Hepatocyte (in vitro differentiated cells): ENCODE measurements at regions not wholly inside any gene's neighbourhood (a gene's known extent, or its start where the extent isn't known, plus 50 kb on each side); places are given as distances from the start of the nearest gene placed in this dataset.
"Not testable (repeated sequence)": the region's sequence is repeated elsewhere in the genome, so short reads cannot be mapped to it uniquely, and the experiment has no call there.

Experiments
- DNase-seq: peaks from one replicate; pipeline ENCODE4 v3.0.0-alpha.2; 2016; ENCODE audit warnings: low spot score
- H2AFZ ChIP-seq: fragments of 200-600 bp; sonication (generic); 2 replicates; pipeline ENCODE4 v1.6.0; 2016; ENCODE audit warnings: antibody characterized with exemption, mild to moderate bottlenecking
- H3K27ac ChIP-seq: fragments of 200-600 bp; sonication (generic); 2 replicates; pipeline ENCODE4 v1.5.1; 2016; ENCODE audit warnings: mild to moderate bottlenecking
- H3K27me3 ChIP-seq: fragments of 200-600 bp; sonication (generic); 2 replicates; pipeline ENCODE4 v1.6.1; 2016
- H3K36me3 ChIP-seq: fragments of 200-600 bp; sonication (generic); replicated peaks from 2 replicates; pipeline ENCODE4 v1.5.1; 2016; ENCODE audit warnings: low read depth; ENCODE audit not compliant: insufficient read depth
- H3K4me1 ChIP-seq: fragments of 200-600 bp; sonication (generic); 2 replicates; pipeline ENCODE4 v1.5.1; 2016; ENCODE audit warnings: mild to moderate bottlenecking, moderate library complexity; ENCODE audit not compliant: insufficient read depth
- H3K4me2 ChIP-seq: fragments of 200-600 bp; sonication (generic); 2 replicates; pipeline ENCODE4 v1.6.0; 2016
- H3K4me3 ChIP-seq: fragments of 200-600 bp; sonication (generic); 2 replicates; pipeline ENCODE4 v1.5.1; 2016; ENCODE audit warnings: mild to moderate bottlenecking
- H3K79me2 ChIP-seq: fragments of 200-600 bp; sonication (generic); 2 replicates; pipeline ENCODE4 v1.6.0; 2017; ENCODE audit warnings: mild to moderate bottlenecking
- H3K9me2 ChIP-seq: fragments of 200-600 bp; sonication (generic); replicated peaks from 2 replicates; pipeline ENCODE4 v1.6.0; 2017; ENCODE audit warnings: mild to moderate bottlenecking; ENCODE audit not compliant: insufficient read depth
- H3K9me3 ChIP-seq: fragments of 200-600 bp; sonication (generic); 2 replicates; pipeline ENCODE4 v1.5.1; 2016; ENCODE audit warnings: low read depth, mild to moderate bottlenecking
- H4K20me1 ChIP-seq: fragments of 200-600 bp; sonication (generic); 2 replicates; pipeline ENCODE4 v1.6.0; 2016; ENCODE audit warnings: mild to moderate bottlenecking; ENCODE audit not compliant: insufficient read depth, poor library complexity, severe bottlenecking
- EZH2 ChIP-seq: fragments of 200-600 bp; sonication (generic); IDR thresholded peaks from 2 replicates; pipeline ENCODE4 v1.6.1; 2016; ENCODE audit warnings: antibody characterized with exemption, mild to moderate bottlenecking, borderline replicate concordance
- EZH2phosphoT487 ChIP-seq: fragments of 200-600 bp; sonication (generic); IDR thresholded peaks from one replicate; pipeline ENCODE4 v1.6.1; 2018; ENCODE audit warnings: antibody characterized with exemption, mild to moderate bottlenecking, low read depth, moderate library complexity; ENCODE audit not compliant: unreplicated experiment, severe bottlenecking
- WGBS: methylation state at CpG from one replicate; pipeline ENCODE4 v1.1.6; 2016; ENCODE audit warnings: low lambda C conversion rate; ENCODE audit errors: missing lambda C conversion rate; 5-methylcytosine and 5-hydroxymethylcytosine counted together
- TF ChIP-seq, protein P1 (sequence below): fragments of 200-600 bp; sonication (generic); IDR thresholded peaks from 2 replicates; pipeline ENCODE4 v1.5.1; 2016; ENCODE audit warnings: antibody characterized with exemption, mild to moderate bottlenecking; ENCODE audit not compliant: poor library complexity

DNA sequence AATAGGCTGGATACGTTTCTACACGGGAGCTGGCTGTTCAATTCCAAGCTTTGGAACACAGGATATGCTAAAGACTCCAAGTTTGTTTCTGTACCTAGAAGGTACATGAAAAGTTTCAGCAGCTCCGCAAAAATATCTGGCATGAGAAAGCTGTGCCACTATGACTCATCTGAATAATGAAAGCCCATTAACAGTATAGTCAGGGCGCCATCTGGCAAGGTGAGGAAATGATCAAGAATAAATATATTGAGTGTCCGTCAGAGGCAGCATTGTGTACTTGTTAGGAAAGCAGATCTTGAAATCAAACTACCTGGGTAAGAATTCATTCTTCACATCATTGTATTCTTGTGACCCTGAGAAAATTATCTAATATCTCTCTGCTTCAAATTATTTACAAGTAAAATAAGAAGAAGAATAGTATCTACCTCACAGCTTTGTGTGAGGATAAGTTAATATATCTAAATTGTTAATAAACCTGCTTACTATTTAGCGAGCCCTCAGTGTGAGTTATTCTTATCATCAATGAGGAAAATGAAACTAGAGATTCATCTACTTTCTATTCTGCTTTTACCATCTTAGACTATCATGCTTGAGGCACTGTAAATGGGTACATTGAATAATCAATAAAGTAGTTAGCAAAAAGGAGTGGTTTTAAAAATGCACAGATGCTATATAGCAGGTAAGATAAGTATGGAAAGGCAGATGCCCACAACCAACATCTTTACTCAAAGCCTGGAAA lies 53.5 kb downstream of the FSCB start:
- no peaks in the 10 kb centered on the region for H3K27me3 ChIP-seq
- peaks cover 5% of the 10 kb centered on the region for H3K4me1 ChIP-seq
- H3K9me2 ChIP-seq, result no peaks in the 10 kb centered on the region
- H4K20me1 ChIP-seq, result no peaks in the 10 kb centered on the region
- peaks cover 6% of the 10 kb centered on the region for H3K9me3 ChIP-seq
- TF ChIP-seq EZH2 (no peak), EZH2phosphoT487 (no peak)
- TF ChIP-seq, protein P1, sequence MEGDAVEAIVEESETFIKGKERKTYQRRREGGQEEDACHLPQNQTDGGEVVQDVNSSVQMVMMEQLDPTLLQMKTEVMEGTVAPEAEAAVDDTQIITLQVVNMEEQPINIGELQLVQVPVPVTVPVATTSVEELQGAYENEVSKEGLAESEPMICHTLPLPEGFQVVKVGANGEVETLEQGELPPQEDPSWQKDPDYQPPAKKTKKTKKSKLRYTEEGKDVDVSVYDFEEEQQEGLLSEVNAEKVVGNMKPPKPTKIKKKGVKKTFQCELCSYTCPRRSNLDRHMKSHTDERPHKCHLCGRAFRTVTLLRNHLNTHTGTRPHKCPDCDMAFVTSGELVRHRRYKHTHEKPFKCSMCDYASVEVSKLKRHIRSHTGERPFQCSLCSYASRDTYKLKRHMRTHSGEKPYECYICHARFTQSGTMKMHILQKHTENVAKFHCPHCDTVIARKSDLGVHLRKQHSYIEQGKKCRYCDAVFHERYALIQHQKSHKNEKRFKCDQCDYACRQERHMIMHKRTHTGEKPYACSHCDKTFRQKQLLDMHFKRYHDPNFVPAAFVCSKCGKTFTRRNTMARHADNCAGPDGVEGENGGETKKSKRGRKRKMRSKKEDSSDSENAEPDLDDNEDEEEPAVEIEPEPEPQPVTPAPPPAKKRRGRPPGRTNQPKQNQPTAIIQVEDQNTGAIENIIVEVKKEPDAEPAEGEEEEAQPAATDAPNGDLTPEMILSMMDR, result no peak
- H3K4me3 ChIP-seq, result no peak overlapping the region
- no peaks in the 10 kb centered on the region for H3K79me2 ChIP-seq
- no peak overlapping the region for H3K27ac ChIP-seq
- DNase-seq, result no peak
- peaks cover 5% of the 10 kb centered on the region for H3K36me3 ChIP-seq
- H3K4me2 ChIP-seq, result no peak overlapping the region
- no peak overlapping the region for H2AFZ ChIP-seq
- 94% methylated on average over 6 of the region's 6 CpGs for WGBS

DNA sequence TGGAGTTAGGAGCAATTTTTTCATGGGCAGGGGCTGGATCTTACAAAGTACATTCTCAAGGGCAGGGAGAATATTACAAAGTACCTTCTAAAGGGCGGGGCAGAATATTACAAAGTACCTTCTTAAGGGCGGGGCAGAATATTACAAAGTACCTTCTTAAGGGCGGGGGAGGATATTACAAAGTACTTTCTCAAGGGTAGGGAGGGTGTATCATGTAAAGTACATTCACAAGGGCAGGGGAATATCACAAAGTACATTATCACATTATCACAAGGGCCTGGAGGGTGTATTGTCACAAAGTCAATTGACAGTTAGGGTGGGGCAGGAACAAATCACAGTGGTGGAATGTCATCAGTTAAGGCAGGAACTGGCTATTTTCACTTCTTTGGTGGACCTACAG lies 56.9 kb downstream of the FSCB start:
- not testable (repeated sequence) for H3K36me3 ChIP-seq, H2AFZ ChIP-seq, H3K27me3 ChIP-seq, H4K20me1 ChIP-seq, DNase-seq, H3K4me3 ChIP-seq, H3K9me3 ChIP-seq, H3K79me2 ChIP-seq, H3K9me2 ChIP-seq
- WGBS, result 100% methylated on average over 3 of the region's 3 CpGs
- H3K4me2 ChIP-seq, result peak overlapping the region; percentile 21
- H3K27ac ChIP-seq, result peak overlapping the region; percentile 89
- H3K4me1 ChIP-seq, result peaks cover 11% of the 10 kb centered on the region

DNA sequence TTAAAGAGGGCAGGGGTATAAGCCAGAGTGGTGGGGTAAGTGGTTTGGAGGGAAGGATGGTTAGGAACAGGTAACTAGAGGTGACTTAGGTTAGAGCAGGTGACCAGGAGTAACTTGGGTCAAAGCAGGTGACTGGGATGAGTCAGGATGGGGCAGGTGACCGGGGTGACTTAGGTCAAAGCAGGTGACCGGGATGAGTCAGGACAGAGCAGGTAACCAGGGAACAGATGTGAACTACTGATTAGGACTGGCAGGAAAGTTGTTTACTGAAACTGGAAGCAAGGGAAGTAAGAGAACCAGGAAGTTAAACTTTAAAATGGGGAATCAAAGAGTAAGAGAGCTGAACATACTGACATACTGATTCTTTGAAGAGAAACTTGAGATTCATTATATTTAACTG lies 57.4 kb downstream of the FSCB start:
- H4K20me1 ChIP-seq, result no peaks in the 10 kb centered on the region
- no peaks in the 10 kb centered on the region for H3K9me3 ChIP-seq
- H3K4me2 ChIP-seq, result peak overlapping the region; percentile 21
- H3K27ac ChIP-seq, result peak overlapping the region; percentile 89
- H3K4me1 ChIP-seq, result peaks cover 11% of the 10 kb centered on the region
- H3K9me2 ChIP-seq, result no peaks in the 10 kb centered on the region
- no peaks in the 10 kb centered on the region for H3K27me3 ChIP-seq
- no peak overlapping the region for H2AFZ ChIP-seq
- 52% methylated on average over 2 of the region's 2 CpGs for WGBS
- H3K4me3 ChIP-seq, result no peak overlapping the region
- peak; percentile 81 for DNase-seq
- TF ChIP-seq EZH2phosphoT487 (no peak), EZH2 (no peak)
- TF ChIP-seq, protein P1, result no peak
- no peaks in the 10 kb centered on the region for H3K79me2 ChIP-seq
- peaks cover 5% of the 10 kb centered on the region for H3K36me3 ChIP-seq

DNA sequence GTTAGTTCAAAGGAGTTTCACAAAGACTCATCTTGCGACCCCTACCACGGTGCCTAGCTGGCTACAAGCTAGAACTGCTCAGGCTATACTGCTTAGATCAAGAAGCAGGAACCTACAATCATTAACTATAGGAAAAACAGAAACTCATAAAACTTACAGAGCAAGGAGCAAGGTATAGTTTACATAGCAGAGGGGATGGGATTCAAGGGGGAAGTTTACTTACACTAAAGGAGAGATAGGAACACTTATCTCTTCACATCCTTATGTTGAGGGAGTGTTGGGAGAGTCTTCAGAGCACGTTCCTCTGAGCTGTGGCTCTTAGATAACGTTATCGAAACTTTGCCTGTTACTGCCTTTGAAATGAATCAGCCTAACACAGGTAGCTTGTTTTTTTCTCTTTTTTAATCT lies 58.1 kb downstream of the FSCB start:
- Histone ChIP-seq H3K4me1 (peaks cover 11% of the 10 kb centered on the region), H4K20me1 (no peaks in the 10 kb centered on the region), H3K9me2 (no peaks in the 10 kb centered on the region), H3K4me3 (no peak overlapping the region), H3K4me2 (peak overlapping the region; percentile 19), H3K79me2 (no peaks in the 10 kb centered on the region), H3K9me3 (no peaks in the 10 kb centered on the region), H3K36me3 (peaks cover 5% of the 10 kb centered on the region), H3K27ac (peak overlapping the region; percentile 89), H3K27me3 (no peaks in the 10 kb centered on the region), H2AFZ (no peak overlapping the region)
- WGBS, result 33% methylated on average over 5 of the region's 5 CpGs
- TF ChIP-seq, protein P1, result no peak
- no peak for TF ChIP-seq EZH2
- TF ChIP-seq EZH2phosphoT487, result no peak
- peak; percentile 65 for DNase-seq
